ENCODE measurements at regions not wholly inside any gene's neighbourhood (a gene's known extent, or its start where the extent isn't known, plus 50 kb on each side); places are given as distances from the start of the nearest gene placed in this dataset.

DNA sequence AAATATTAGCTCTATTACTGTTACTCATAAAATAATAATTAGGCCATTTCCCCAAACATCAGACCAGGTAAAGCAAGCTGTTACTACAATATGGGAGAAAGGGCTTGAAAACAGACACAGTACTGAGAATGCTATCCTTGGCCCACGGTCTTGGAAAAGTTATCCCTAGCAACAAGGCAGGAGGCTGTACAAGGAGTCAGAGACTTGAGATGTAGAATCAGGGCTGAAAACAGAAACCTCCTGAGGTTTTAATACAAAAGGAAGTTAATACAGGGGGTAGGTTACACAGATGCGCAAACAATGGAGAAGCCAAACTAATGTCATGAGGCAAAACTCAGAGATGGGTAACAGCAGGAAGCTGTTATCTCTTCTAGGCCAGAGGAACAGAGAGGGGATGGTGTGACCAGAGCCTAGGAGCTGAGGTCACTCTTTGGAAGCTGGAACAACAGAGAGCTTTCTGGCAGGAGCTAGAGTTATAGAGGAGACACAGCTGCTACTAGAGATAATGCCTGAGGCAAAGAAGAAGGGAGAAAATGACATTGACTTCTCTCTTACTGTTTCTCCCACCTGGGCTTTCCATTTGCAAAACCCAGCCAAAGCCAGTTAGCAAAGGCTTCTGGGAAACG is 248.8 kb downstream of the SUDS3 start:
- no peak for DNase-seq (ENCODE audit: low read depth)

DNA sequence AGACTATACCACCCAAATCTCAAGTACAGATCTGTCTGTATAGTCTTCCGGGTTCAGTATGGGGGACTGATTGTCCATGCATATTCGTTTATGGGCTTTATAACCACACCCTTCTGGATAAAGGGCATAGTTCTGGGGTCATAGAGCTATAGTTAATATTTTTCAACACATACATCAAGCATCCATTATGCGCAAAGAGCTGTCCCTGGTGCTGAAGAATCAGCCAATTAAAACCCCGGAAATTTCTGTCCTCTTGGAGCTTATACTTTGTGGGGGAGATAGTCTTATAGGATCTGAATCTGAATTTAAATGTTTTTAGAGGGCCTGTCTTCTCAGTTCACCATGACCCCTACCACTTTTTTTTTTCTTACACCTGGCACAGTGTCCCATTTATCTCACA is 256.7 kb downstream of the SUDS3 start:
- TF ChIP-seq, protein P1, sequence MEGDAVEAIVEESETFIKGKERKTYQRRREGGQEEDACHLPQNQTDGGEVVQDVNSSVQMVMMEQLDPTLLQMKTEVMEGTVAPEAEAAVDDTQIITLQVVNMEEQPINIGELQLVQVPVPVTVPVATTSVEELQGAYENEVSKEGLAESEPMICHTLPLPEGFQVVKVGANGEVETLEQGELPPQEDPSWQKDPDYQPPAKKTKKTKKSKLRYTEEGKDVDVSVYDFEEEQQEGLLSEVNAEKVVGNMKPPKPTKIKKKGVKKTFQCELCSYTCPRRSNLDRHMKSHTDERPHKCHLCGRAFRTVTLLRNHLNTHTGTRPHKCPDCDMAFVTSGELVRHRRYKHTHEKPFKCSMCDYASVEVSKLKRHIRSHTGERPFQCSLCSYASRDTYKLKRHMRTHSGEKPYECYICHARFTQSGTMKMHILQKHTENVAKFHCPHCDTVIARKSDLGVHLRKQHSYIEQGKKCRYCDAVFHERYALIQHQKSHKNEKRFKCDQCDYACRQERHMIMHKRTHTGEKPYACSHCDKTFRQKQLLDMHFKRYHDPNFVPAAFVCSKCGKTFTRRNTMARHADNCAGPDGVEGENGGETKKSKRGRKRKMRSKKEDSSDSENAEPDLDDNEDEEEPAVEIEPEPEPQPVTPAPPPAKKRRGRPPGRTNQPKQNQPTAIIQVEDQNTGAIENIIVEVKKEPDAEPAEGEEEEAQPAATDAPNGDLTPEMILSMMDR (IDR thresholded peaks at IDR 0.05; ENCODE audit: insufficient read depth, low read length, poor library complexity, severe bottlenecking) = no peak
- Histone ChIP-seq H3K4me3 (ENCODE audit: low read depth, low read length) (no peak overlapping the region), H3K27me3 (ENCODE audit: control insufficient read depth, insufficient read depth, low read length) (no peaks in the 10 kb centered on the region), H3K36me3 (ENCODE audit: control insufficient read depth, insufficient read depth, low read length) (no peaks in the 10 kb centered on the region)
- no peak for DNase-seq (ENCODE audit: low read depth)

More for the DNA sequence above, 248.8 kb downstream of the SUDS3 start:
- Histone ChIP-seq H3K4me3 (ENCODE audit: low read depth, low read length) (no peak overlapping the region), H3K36me3 (ENCODE audit: control insufficient read depth, insufficient read depth, low read length) (no peaks in the 10 kb centered on the region), H3K27me3 (ENCODE audit: control insufficient read depth, insufficient read depth, low read length) (no peaks in the 10 kb centered on the region)
- TF ChIP-seq, protein P1 (IDR thresholded peaks at IDR 0.05; ENCODE audit: insufficient read depth, low read length, poor library complexity, severe bottlenecking) = no peak

DNA sequence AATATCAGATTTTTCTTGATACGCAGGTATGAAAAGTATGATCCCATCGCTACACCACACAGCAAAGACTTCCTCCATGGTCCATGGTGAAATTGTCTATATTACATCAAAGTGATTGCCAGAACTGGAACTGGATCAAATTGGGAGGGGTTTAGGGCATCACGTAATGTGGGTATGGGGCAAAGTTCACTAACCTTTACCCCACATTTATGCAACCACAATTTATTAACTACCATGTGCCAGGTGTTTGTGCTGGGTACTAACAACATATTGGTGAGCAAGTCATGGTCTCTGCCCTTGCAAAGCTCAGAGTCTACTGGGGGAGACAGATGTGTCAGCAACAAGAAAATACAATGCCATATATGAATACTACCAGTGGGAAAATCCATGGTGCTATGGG is 258.9 kb downstream of the SUDS3 start:
- H3K36me3 ChIP-seq (ENCODE audit: control insufficient read depth, insufficient read depth, low read length) = no peaks in the 10 kb centered on the region
- TF ChIP-seq, protein P1 (IDR thresholded peaks at IDR 0.05; ENCODE audit: insufficient read depth, low read length, poor library complexity, severe bottlenecking) = no peak
- H3K4me3 ChIP-seq (ENCODE audit: low read depth, low read length) = no peak overlapping the region
- no peak for DNase-seq (ENCODE audit: low read depth)
- no peaks in the 10 kb centered on the region for H3K27me3 ChIP-seq (ENCODE audit: control insufficient read depth, insufficient read depth, low read length)

DNA sequence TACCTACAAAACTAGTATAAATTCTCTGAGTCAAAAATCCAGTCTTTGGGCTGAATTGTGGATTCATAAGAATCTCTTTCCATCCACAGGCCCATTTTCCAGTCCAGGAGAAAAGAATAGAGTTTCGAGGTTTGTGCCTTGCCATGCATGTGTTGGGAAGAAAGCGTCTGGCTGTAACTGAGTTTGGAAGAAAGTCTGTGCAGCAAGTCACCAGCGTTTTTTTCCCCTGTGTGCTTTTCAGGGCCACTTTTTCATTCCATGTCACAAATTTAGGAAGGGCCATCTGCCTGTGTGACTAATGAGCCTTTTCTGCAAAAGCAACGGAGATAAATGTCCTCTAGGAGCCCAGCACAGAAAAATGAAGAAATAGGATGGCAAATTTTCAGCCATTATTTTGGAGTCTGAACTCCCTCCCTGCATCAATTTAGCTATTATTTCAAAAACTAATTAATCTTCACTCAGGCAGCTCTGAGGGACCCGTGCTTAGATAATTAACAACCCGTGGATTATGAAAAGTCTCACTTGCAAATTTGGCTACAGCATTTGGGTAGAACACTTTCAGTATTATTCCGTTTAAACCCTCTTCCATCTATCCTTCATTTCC is 261.5 kb downstream of the SUDS3 start:
- Histone ChIP-seq H3K27me3 (ENCODE audit: control insufficient read depth, insufficient read depth, low read length) (no peaks in the 10 kb centered on the region), H3K4me3 (ENCODE audit: low read depth, low read length) (no peak overlapping the region), H3K36me3 (ENCODE audit: control insufficient read depth, insufficient read depth, low read length) (no peaks in the 10 kb centered on the region)
- TF ChIP-seq, protein P1 (IDR thresholded peaks at IDR 0.05; ENCODE audit: insufficient read depth, low read length, poor library complexity, severe bottlenecking) = no peak
- no peak for DNase-seq (ENCODE audit: low read depth)

DNA sequence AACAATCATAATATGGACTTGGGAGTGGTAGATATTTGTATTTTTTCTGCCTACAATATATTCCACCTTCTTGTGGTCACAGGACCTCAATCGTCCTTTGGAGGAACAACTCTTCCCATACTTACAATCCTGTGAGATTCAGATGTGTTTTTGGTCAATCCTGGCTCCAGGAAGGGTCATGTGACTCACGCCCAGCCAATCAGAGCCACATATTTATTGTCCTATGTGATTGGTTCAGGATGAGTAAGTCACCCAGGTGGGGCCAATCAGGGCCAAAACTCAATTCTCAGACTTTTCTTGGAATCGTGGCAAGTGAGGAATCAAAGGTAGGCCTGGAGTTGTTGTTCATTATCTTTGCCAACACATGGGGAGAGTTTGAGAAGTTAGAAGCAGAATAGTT is 264.9 kb downstream of the SUDS3 start:
- TF ChIP-seq, protein P1 (IDR thresholded peaks at IDR 0.05; ENCODE audit: insufficient read depth, low read length, poor library complexity, severe bottlenecking) = no peak
- H3K27me3 ChIP-seq (ENCODE audit: control insufficient read depth, insufficient read depth, low read length) = no peaks in the 10 kb centered on the region
- no peaks in the 10 kb centered on the region for H3K36me3 ChIP-seq (ENCODE audit: control insufficient read depth, insufficient read depth, low read length)
- DNase-seq (ENCODE audit: low read depth) = no peak
- H3K4me3 ChIP-seq (ENCODE audit: low read depth, low read length) = no peak overlapping the region

DNA sequence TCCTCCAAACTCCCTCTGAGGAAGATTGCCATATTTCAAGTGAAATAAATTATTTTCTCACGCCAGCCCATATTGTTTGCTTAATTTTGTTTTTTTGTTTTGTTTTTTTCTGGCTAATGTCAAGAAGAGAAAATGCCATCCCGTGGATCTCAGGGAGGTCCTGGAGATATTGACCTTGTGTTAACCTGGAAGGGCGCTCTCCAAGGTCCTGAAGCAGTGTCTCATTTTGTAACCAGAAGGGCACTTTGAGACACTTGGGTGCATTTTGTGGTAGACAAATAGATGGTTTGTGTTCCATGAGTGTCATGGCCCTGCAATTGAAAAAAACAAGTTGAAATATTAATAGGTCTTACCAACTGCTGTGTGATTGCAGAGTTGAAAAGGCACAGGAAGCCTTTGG is 268.9 kb downstream of the SUDS3 start:
- H3K4me3 ChIP-seq (ENCODE audit: low read depth, low read length) = no peak overlapping the region
- H3K36me3 ChIP-seq (ENCODE audit: control insufficient read depth, insufficient read depth, low read length) = no peaks in the 10 kb centered on the region
- H3K27me3 ChIP-seq (ENCODE audit: control insufficient read depth, insufficient read depth, low read length) = no peaks in the 10 kb centered on the region
- no peak for DNase-seq (ENCODE audit: low read depth)
- TF ChIP-seq, protein P1 (IDR thresholded peaks at IDR 0.05; ENCODE audit: insufficient read depth, low read length, poor library complexity, severe bottlenecking) = no peak

Data from kidney epithelial cell (primary cell).